CD8-positive, alpha-beta memory T cell (primary cell): ENCODE measurements at regions not wholly inside any gene's neighbourhood (a gene's known extent, or its start where the extent isn't known, plus 50 kb on each side); places are given as distances from the start of the nearest gene placed in this dataset.

Experiments used
- CTCF ChIA-PET: fragments of 350-600 bp; sonication (Branson Sonifier 250); formaldehyde crosslinking; loops from one replicate; lab custom pipeline; 2021; ENCODE audit warnings: antibody characterized with exemption; lab: Charles Lee
- POLR2A ChIA-PET: fragments of 350-600 bp; sonication (Branson Sonifier 250); formaldehyde crosslinking; loops from one replicate; lab custom pipeline; 2021; ENCODE audit warnings: antibody characterized with exemption; lab: Charles Lee
- DNase-seq, 5 donors: peaks; one replicate each; pipeline versions ENCODE4 v3.0.0 to v3.0.0-alpha.2; 2020 to 2022; ENCODE audit warnings: mixed read lengths in 1 of 5
- H3K27ac ChIP-seq: one replicate; pipeline ENCODE4 v1.7.0; 2013; ENCODE audit warnings: low read depth, mild to moderate bottlenecking, low read length, moderate library complexity
- H3K27me3 ChIP-seq: 2 replicates; pipeline ENCODE4 v1.7.0; 2013; ENCODE audit warnings: low read length, mild to moderate bottlenecking; ENCODE audit not compliant: insufficient read depth, poor library complexity, severe bottlenecking
- H3K36me3 ChIP-seq: 2 replicates; pipeline ENCODE4 v1.7.0; 2013; ENCODE audit warnings: mild to moderate bottlenecking, low read length, moderate library complexity; ENCODE audit not compliant: insufficient read depth
- H3K4me1 ChIP-seq: 2 replicates; pipeline ENCODE4 v1.7.0; 2013; ENCODE audit warnings: mild to moderate bottlenecking, low read length, moderate library complexity; ENCODE audit not compliant: insufficient read depth
- H3K4me3 ChIP-seq: 2 replicates; pipeline ENCODE4 v1.7.0; 2013; ENCODE audit warnings: mild to moderate bottlenecking, low read length
- H3K9me3 ChIP-seq: 2 replicates; pipeline ENCODE4 v1.7.0; 2013; ENCODE audit warnings: mild to moderate bottlenecking, low read length
- H3K27ac Mint-ChIP-seq, 8 donors: one replicate each; pipeline ENCODE4 v1.8.0; 2020 to 2021; ENCODE audit warnings: mixed read lengths in 8 of 8, mild to moderate bottlenecking in 6 of 8, inconsistent platforms in 3 of 8, moderate library complexity in 3 of 8
- H3K27me3 Mint-ChIP-seq, 2 donors: one replicate each; pipeline ENCODE4 v1.8.0; 2020 to 2021; ENCODE audit warnings: mixed read lengths in 2 of 2, mild to moderate bottlenecking in 1 of 2, moderate library complexity in 1 of 2
- H3K36me3 Mint-ChIP-seq, 3 donors: one replicate each; pipeline ENCODE4 v1.8.0; 2020 to 2021; ENCODE audit warnings: mixed read lengths in 3 of 3, inconsistent platforms in 1 of 3, mild to moderate bottlenecking in 1 of 3
- H3K4me1 Mint-ChIP-seq, 3 donors: one replicate each; pipeline ENCODE4 v1.8.0; 2020 to 2021; ENCODE audit warnings: mixed read lengths in 3 of 3, inconsistent platforms in 1 of 3, mild to moderate bottlenecking in 1 of 3
- H3K4me3 Mint-ChIP-seq, 7 donors: one replicate each; pipeline ENCODE4 v1.8.0; 2020 to 2021; ENCODE audit warnings: mixed read lengths in 7 of 7, mild to moderate bottlenecking in 6 of 7, moderate library complexity in 4 of 7, inconsistent platforms in 2 of 7
- H3K9me3 Mint-ChIP-seq, 5 donors: one replicate each; pipeline ENCODE4 v1.8.0; 2020 to 2022; ENCODE audit warnings: mixed read lengths in 5 of 5, mild to moderate bottlenecking in 3 of 5, moderate library complexity in 2 of 5, inconsistent platforms in 1 of 5

- no peaks in the 10 kb centered on the region for H3K4me1 Mint-ChIP-seq
- no peak overlapping the region for H3K27ac Mint-ChIP-seq
- Histone ChIP-seq H3K36me3 (no peaks in the 10 kb centered on the region), H3K4me3 (no peak overlapping the region), H3K4me1 (no peaks in the 10 kb centered on the region), H3K9me3 (no peaks in the 10 kb centered on the region), H3K27ac (no peak overlapping the region), H3K27me3 (no peaks in the 10 kb centered on the region)
- no peak overlapping the region for H3K4me3 Mint-ChIP-seq
- POLR2A ChIA-PET = no interaction called here
- CTCF ChIA-PET = no interaction called here
- DNase-seq = no peak
- peaks cover 0 to 5% of the 10 kb centered on the region in 2 donors for H3K27me3 Mint-ChIP-seq
- H3K36me3 Mint-ChIP-seq = peaks cover 0 to 1% (median 0%) of the 10 kb centered on the region in 3 donors
- peaks cover 0 to 5% (median 0%) of the 10 kb centered on the region in 5 donors for H3K9me3 Mint-ChIP-seq
Observed at GRCh38 chr5:98398465-98398864, 375.0 kb upstream of the RGMB start.

DNA sequence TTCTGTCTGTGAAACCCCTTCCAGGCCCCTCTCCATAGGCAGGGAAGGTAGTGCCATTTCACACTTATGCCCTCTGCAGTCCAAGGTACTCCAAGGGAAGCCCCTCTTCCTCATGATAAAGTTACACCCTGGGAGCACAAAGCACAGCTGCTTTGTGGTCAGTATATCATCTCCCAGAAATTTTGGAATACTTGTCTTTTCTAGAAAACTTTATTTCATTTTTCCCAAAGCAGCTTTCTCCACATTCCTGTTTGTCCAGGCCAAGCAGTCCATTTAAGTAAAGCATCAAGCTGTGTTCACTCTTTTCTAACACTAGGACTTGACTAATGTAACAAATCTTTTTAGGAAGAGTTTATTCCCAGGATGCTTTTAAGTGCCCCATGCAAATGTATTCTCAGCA is 371.8 kb upstream of the RGMB start:
- POLR2A ChIA-PET = no interaction called here
- H3K4me3 Mint-ChIP-seq = no peak overlapping the region
- no peaks in the 10 kb centered on the region for H3K36me3 ChIP-seq
- no peaks in the 10 kb centered on the region for H3K4me1 ChIP-seq
- no peak overlapping the region for H3K4me3 ChIP-seq
- H3K4me1 Mint-ChIP-seq = no peaks in the 10 kb centered on the region
- H3K36me3 Mint-ChIP-seq = peaks cover 0 to 1% (median 0%) of the 10 kb centered on the region in 3 donors
- CTCF ChIA-PET = no interaction called here
- DNase-seq = no peak
- peaks cover 0 to 3% of the 10 kb centered on the region in 2 donors for H3K27me3 Mint-ChIP-seq
- peaks cover 0 to 2% (median 0%) of the 10 kb centered on the region in 5 donors for H3K9me3 Mint-ChIP-seq
- no peaks in the 10 kb centered on the region for H3K27me3 ChIP-seq
- no peak overlapping the region for H3K27ac ChIP-seq
- H3K9me3 ChIP-seq = no peaks in the 10 kb centered on the region
- H3K27ac Mint-ChIP-seq = no peak overlapping the region

DNA sequence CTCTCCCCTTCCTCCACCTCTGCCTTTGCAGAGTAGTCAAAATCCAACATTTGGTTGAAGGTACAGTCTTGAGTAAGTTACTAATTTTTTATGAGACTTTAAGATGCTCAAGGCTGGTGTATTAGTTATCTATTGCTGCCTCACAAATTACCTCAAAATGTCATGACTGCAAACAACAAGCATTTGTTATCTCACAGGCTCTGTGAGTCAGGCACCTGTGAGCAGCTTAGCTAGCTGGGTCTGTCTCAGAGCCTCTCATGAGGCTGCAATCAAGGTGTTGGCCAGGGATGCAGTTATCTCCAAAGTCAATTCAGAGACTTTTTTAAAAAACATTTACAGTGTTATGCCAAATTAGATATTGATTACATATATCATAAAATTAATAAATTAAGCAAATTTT is 371.3 kb upstream of the RGMB start:
- H3K9me3 Mint-ChIP-seq = peaks cover 0 to 2% (median 0%) of the 10 kb centered on the region in 5 donors
- Histone ChIP-seq H3K4me3 (no peak overlapping the region), H3K4me1 (no peaks in the 10 kb centered on the region), H3K9me3 (no peaks in the 10 kb centered on the region), H3K27ac (no peak overlapping the region), H3K27me3 (no peaks in the 10 kb centered on the region), H3K36me3 (no peaks in the 10 kb centered on the region)
- peaks cover 0 to 1% (median 0%) of the 10 kb centered on the region in 3 donors for H3K36me3 Mint-ChIP-seq
- no peak overlapping the region for H3K4me3 Mint-ChIP-seq
- H3K27me3 Mint-ChIP-seq = peaks cover 0 to 3% of the 10 kb centered on the region in 2 donors
- H3K4me1 Mint-ChIP-seq = no peaks in the 10 kb centered on the region
- H3K27ac Mint-ChIP-seq = no peak overlapping the region
- DNase-seq = no peak
- POLR2A ChIA-PET = no interaction called here
- CTCF ChIA-PET = no interaction called here

DNA sequence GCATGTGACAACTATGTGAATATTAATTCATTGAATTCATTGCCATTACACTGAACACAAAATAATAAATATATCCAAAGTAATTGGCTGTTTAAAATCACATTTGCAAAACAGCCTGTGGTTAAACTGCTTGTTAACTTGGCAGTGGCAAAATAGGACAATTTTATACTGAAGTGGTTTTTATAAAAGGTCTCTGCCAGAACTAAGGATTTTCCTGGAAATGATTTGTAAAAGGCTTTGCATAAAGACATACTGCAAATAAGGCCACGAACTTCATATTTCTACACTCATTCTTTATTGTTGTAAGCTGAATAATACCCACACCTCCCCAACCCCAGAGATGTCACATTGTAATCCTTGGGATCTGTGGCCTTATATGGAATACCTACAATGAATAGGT is 370.3 kb upstream of the RGMB start:
- peaks cover 0 to 3% of the 10 kb centered on the region in 2 donors for H3K27me3 Mint-ChIP-seq
- ChIA-PET POLR2A (no interaction called here), CTCF (no interaction called here)

DNA sequence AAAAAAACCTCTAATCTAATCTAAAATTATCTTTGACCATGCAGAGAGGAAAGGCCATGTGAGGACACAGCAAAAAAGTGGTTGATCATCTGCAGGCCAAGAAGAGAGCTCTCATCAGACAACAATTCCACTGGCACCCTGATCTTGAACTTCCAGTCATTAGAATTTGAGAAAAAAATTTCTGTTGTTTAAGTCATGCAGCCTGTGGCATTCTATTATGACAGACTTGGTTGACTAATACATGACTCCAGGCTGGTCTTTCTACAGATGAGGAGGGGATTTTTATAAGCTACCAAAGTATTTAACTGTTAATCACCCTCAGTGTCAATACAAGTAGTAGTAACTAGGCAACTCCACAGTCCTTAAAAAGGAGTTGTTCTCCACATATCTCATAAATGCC is 358.5 kb upstream of the RGMB start:
- Histone ChIP-seq H3K27ac (no peak overlapping the region), H3K9me3 (no peaks in the 10 kb centered on the region), H3K36me3 (no peaks in the 10 kb centered on the region), H3K4me1 (no peaks in the 10 kb centered on the region), H3K27me3 (no peaks in the 10 kb centered on the region), H3K4me3 (no peak overlapping the region)
- ChIA-PET POLR2A (no interaction called here), CTCF (no interaction called here)
- no peak overlapping the region for H3K4me3 Mint-ChIP-seq
- DNase-seq = no peak
- no peaks in the 10 kb centered on the region for H3K4me1 Mint-ChIP-seq
- no peaks in the 10 kb centered on the region for H3K36me3 Mint-ChIP-seq
- no peaks in the 10 kb centered on the region for H3K27me3 Mint-ChIP-seq
- no peak overlapping the region for H3K27ac Mint-ChIP-seq
- peaks cover 0 to 1% (median 0%) of the 10 kb centered on the region in 5 donors for H3K9me3 Mint-ChIP-seq

More for the DNA sequence above, 370.3 kb upstream of the RGMB start:
- Histone ChIP-seq H3K36me3 (no peaks in the 10 kb centered on the region), H3K27ac (no peak overlapping the region), H3K4me3 (no peak overlapping the region), H3K9me3 (no peaks in the 10 kb centered on the region), H3K4me1 (no peaks in the 10 kb centered on the region), H3K27me3 (no peaks in the 10 kb centered on the region)
- Mint-ChIP-seq H3K27ac (no peak overlapping the region), H3K36me3 (peaks cover 0 to 1% (median 0%) of the 10 kb centered on the region in 3 donors), H3K4me3 (no peak overlapping the region), H3K4me1 (no peaks in the 10 kb centered on the region), H3K9me3 (peaks cover 0 to 2% (median 0%) of the 10 kb centered on the region in 5 donors)
- no peak for DNase-seq

DNA sequence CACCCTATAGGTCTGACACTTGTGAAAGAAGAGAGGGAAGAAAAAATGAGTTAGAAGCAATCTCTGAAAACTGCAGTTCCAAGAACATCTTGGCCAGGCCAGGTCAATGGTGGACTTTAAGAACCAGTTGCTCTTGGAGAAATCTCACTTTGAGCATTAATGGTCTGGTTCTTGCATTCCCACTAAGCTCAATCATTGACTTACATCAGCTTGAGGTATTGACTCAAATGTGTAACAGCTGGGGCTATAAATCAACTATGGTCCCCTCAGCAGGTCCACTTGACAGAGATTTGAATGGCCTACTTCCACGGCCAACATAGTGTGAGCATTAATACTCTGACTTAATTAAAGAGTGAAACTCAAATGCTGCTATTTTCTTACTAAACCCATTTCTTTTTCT is 357.8 kb upstream of the RGMB start:
- no peak for DNase-seq
- Histone ChIP-seq H3K4me3 (no peak overlapping the region), H3K27me3 (no peaks in the 10 kb centered on the region), H3K9me3 (no peaks in the 10 kb centered on the region), H3K36me3 (no peaks in the 10 kb centered on the region), H3K4me1 (no peaks in the 10 kb centered on the region), H3K27ac (no peak overlapping the region)
- Mint-ChIP-seq H3K4me3 (no peak overlapping the region), H3K27me3 (no peaks in the 10 kb centered on the region), H3K4me1 (no peaks in the 10 kb centered on the region), H3K9me3 (peaks cover 0 to 1% (median 0%) of the 10 kb centered on the region in 5 donors), H3K27ac (no peak overlapping the region), H3K36me3 (no peaks in the 10 kb centered on the region)
- CTCF ChIA-PET = no interaction called here
- POLR2A ChIA-PET = no interaction called here

DNA sequence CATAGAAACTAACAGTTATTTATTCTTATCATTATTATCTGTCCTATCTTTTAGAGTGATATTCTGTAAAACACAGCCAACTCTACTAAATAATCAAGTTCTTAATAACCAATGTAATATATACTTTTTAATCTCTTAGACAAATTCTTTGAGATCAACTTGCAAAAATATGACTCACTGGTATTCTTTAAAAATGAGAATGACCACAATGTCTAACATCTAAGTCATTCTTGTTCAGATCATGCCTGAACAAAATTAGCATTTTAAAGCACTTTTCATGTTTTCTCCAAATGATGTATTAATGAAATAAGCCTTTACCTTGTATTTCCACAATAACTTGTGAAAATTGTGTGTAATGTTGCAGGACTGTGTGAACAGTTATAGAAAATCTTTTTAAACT is 356.9 kb upstream of the RGMB start:
- H3K36me3 Mint-ChIP-seq = no peaks in the 10 kb centered on the region
- no peak overlapping the region for H3K4me3 Mint-ChIP-seq
- ChIA-PET CTCF (no interaction called here), POLR2A (no interaction called here)
- no peaks in the 10 kb centered on the region for H3K36me3 ChIP-seq
- no peaks in the 10 kb centered on the region for H3K4me1 Mint-ChIP-seq
- no peak overlapping the region for H3K4me3 ChIP-seq
- no peaks in the 10 kb centered on the region for H3K4me1 ChIP-seq
- no peaks in the 10 kb centered on the region for H3K27me3 Mint-ChIP-seq
- H3K9me3 Mint-ChIP-seq = peaks cover 0 to 1% (median 0%) of the 10 kb centered on the region in 5 donors
- H3K9me3 ChIP-seq = no peaks in the 10 kb centered on the region
- no peak overlapping the region for H3K27ac ChIP-seq
- no peak for DNase-seq
- no peak overlapping the region for H3K27ac Mint-ChIP-seq
- no peaks in the 10 kb centered on the region for H3K27me3 ChIP-seq

GRCh38 chr5:98419825-98420224 is 353.6 kb upstream of the RGMB start:
- Histone ChIP-seq H3K36me3 (no peaks in the 10 kb centered on the region), H3K27me3 (no peaks in the 10 kb centered on the region), H3K9me3 (no peaks in the 10 kb centered on the region), H3K27ac (no peak overlapping the region), H3K4me1 (no peaks in the 10 kb centered on the region), H3K4me3 (no peak overlapping the region)
- Mint-ChIP-seq H3K27me3 (no peaks in the 10 kb centered on the region), H3K9me3 (peaks cover 0 to 1% (median 0%) of the 10 kb centered on the region in 5 donors), H3K36me3 (no peaks in the 10 kb centered on the region), H3K4me1 (no peaks in the 10 kb centered on the region), H3K4me3 (no peak overlapping the region), H3K27ac (no peak overlapping the region)
- ChIA-PET POLR2A (no interaction called here), CTCF (no interaction called here)
- DNase-seq = no peak
